B cell (primary cell): ENCODE measurements at regions not wholly inside any gene's neighbourhood (a gene's known extent, or its start where the extent isn't known, plus 50 kb on each side); places are given as distances from the start of the nearest gene placed in this dataset.

Source experiments
- EZH2 ChIP-seq: IDR thresholded peaks from 2 replicates; pipeline ENCODE4 v1.6.1; 2012; ENCODE audit warnings: borderline replicate concordance, low read depth, mild to moderate bottlenecking, moderate library complexity, low read length; ENCODE audit not compliant: insufficient read depth, poor library complexity, severe bottlenecking
- TF ChIP-seq, protein P1 (sequence below): fragments of 200-600 bp; IDR thresholded peaks from one replicate; pipeline ENCODE4 v1.8.0; 2022; ENCODE audit warnings: antibody characterized with exemption, mild to moderate bottlenecking

GRCh38 chr16:72511171-72511570, 339.2 kb upstream of the PMFBP1 start:
- TF ChIP-seq, protein P1, sequence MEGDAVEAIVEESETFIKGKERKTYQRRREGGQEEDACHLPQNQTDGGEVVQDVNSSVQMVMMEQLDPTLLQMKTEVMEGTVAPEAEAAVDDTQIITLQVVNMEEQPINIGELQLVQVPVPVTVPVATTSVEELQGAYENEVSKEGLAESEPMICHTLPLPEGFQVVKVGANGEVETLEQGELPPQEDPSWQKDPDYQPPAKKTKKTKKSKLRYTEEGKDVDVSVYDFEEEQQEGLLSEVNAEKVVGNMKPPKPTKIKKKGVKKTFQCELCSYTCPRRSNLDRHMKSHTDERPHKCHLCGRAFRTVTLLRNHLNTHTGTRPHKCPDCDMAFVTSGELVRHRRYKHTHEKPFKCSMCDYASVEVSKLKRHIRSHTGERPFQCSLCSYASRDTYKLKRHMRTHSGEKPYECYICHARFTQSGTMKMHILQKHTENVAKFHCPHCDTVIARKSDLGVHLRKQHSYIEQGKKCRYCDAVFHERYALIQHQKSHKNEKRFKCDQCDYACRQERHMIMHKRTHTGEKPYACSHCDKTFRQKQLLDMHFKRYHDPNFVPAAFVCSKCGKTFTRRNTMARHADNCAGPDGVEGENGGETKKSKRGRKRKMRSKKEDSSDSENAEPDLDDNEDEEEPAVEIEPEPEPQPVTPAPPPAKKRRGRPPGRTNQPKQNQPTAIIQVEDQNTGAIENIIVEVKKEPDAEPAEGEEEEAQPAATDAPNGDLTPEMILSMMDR = no peak
- no peak for TF ChIP-seq EZH2
